ENCODE measurements at regions not wholly inside any gene's neighbourhood (a gene's known extent, or its start where the extent isn't known, plus 50 kb on each side); places are given as distances from the start of the nearest gene placed in this dataset.

DNA sequence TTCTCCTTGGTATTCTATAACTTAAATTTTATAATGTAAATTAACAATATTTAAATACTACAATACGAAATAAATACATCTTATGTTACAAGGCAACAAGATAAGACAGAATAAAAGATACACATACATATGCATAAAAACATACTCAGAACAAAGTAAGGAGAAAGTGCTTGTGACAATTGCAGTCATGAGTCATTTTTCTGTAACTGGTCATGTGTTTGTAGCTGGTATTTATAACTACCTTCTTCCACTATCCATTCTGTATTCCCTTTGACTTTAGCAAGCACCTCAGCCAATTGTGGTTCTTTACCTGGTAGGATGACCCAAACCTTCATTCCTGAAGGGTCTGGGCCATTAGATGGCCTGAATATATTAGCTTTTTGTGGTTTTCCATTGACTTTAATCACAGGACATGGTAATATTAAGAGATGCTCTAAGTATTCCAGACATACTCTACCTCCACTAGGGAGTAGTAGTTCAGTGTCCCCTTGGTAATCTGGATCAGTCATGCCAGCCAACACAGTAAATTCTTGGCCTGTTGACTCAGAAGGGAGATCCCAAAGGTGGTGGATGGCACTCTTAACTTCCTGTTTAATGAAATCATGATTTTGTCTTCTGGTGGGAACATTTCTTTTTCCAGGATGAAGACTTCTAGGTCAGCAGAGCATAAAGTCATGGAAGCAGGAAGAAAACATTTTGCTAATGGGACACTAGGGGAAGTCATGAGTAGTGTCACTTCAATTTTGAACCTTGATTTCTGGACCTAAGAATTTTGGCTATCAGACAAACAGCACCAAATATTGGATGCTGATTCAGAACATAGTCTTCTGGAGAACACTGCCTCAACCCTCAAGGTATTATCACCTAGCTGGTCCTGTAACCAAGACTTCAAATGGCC is 733.7 kb upstream of the IGFBP3 start:
- Histone ChIP-seq H3K4me2 (ENCODE audit: low read length) (no peak overlapping the region), H2AFZ (ENCODE audit: low read depth, low read length) (no peak overlapping the region), H3K36me3 (ENCODE audit: insufficient read depth, low read length) (no peaks in the 10 kb centered on the region), H4K20me1 (ENCODE audit: insufficient read depth, low read length) (no peaks in the 10 kb centered on the region), H3K9me3 (ENCODE audit: insufficient read depth, low read depth, low read length) (no peaks in the 10 kb centered on the region), H3K4me3 (ENCODE audit: insufficient read depth, low read depth, low read length) (no peak overlapping the region), H3K79me2 (ENCODE audit: insufficient read depth, low read length) (no peaks in the 10 kb centered on the region), H3K27ac (ENCODE audit: low read depth, low read length) (no peak overlapping the region), H3K27me3 (ENCODE audit: insufficient read depth, low read length) (no peaks in the 10 kb centered on the region), H3K4me1 (ENCODE audit: insufficient read depth, low read length) (no peaks in the 10 kb centered on the region), H3K9ac (ENCODE audit: low read length) (no peak overlapping the region)
- TF ChIP-seq, protein P1, sequence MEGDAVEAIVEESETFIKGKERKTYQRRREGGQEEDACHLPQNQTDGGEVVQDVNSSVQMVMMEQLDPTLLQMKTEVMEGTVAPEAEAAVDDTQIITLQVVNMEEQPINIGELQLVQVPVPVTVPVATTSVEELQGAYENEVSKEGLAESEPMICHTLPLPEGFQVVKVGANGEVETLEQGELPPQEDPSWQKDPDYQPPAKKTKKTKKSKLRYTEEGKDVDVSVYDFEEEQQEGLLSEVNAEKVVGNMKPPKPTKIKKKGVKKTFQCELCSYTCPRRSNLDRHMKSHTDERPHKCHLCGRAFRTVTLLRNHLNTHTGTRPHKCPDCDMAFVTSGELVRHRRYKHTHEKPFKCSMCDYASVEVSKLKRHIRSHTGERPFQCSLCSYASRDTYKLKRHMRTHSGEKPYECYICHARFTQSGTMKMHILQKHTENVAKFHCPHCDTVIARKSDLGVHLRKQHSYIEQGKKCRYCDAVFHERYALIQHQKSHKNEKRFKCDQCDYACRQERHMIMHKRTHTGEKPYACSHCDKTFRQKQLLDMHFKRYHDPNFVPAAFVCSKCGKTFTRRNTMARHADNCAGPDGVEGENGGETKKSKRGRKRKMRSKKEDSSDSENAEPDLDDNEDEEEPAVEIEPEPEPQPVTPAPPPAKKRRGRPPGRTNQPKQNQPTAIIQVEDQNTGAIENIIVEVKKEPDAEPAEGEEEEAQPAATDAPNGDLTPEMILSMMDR (IDR thresholded peaks at IDR 0.05; ENCODE audit: insufficient read depth, low read depth, low read length), result no peak
- TF ChIP-seq EZH2 (IDR thresholded peaks at IDR 0.05; ENCODE audit: insufficient read depth, low read length), result no peak
- DNase-seq (ENCODE audit: low read depth), result peak; percentile 15
- Mint-ChIP-seq H3K36me3 (ENCODE audit: low read depth, unreplicated experiment) (no peaks in the 10 kb centered on the region), H3K4me3 (ENCODE audit: unreplicated experiment) (no peak overlapping the region), H3K27ac (ENCODE audit: unreplicated experiment) (no peak overlapping the region), H3K9me3 (ENCODE audit: unreplicated experiment) (peaks cover 8% of the 10 kb centered on the region), H3K27me3 (ENCODE audit: low read depth, unreplicated experiment) (peaks cover 2% of the 10 kb centered on the region), H3K4me1 (ENCODE audit: low read depth, unreplicated experiment) (peaks cover 16% of the 10 kb centered on the region)
- FAIRE-seq, result peak; percentile 23

DNA sequence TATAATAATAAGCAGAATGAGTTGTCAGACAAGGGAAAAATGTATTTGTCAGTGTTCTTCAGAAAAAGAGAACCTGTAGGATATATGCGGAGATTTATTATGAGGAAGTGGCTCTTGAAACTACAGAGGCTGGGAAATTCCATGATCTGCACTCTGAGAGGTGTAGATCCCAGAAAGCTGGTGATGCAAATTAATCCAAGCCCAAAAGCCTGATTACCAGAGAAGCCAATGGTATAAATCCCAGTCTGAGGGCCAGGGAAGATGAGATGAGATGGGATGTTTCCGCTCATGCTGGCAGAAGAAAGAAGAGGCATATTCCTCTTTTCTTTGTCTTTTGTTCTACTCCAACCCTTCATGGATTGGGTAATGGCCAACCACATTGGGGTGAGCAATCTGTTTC is 732.8 kb upstream of the IGFBP3 start:
- no peaks in the 10 kb centered on the region for H3K27me3 ChIP-seq (ENCODE audit: insufficient read depth, low read length)
- H3K4me2 ChIP-seq (ENCODE audit: low read length), result no peak overlapping the region
- no peak for DNase-seq (ENCODE audit: low read depth)
- H3K27me3 Mint-ChIP-seq (ENCODE audit: low read depth, unreplicated experiment), result peaks cover 2% of the 10 kb centered on the region
- H3K4me3 ChIP-seq (ENCODE audit: insufficient read depth, low read depth, low read length), result no peak overlapping the region
- no peak overlapping the region for H2AFZ ChIP-seq (ENCODE audit: low read depth, low read length)
- peaks cover 15% of the 10 kb centered on the region for H3K4me1 Mint-ChIP-seq (ENCODE audit: low read depth, unreplicated experiment)
- no peaks in the 10 kb centered on the region for H3K79me2 ChIP-seq (ENCODE audit: insufficient read depth, low read length)
- peaks cover under 1% of the 10 kb centered on the region for H3K36me3 Mint-ChIP-seq (ENCODE audit: low read depth, unreplicated experiment)
- H3K4me3 Mint-ChIP-seq (ENCODE audit: unreplicated experiment), result no peak overlapping the region
- no peak overlapping the region for H3K27ac ChIP-seq (ENCODE audit: low read depth, low read length)
- H3K27ac Mint-ChIP-seq (ENCODE audit: unreplicated experiment), result no peak overlapping the region
- no peaks in the 10 kb centered on the region for H3K9me3 ChIP-seq (ENCODE audit: insufficient read depth, low read depth, low read length)
- H4K20me1 ChIP-seq (ENCODE audit: insufficient read depth, low read length), result no peaks in the 10 kb centered on the region
- H3K4me1 ChIP-seq (ENCODE audit: insufficient read depth, low read length), result no peaks in the 10 kb centered on the region
- H3K9me3 Mint-ChIP-seq (ENCODE audit: unreplicated experiment), result peaks cover 8% of the 10 kb centered on the region
- H3K9ac ChIP-seq (ENCODE audit: low read length), result no peak overlapping the region
- no peak for TF ChIP-seq EZH2 (IDR thresholded peaks at IDR 0.05; ENCODE audit: insufficient read depth, low read length)
- TF ChIP-seq, protein P1 (IDR thresholded peaks at IDR 0.05; ENCODE audit: insufficient read depth, low read depth, low read length), result no peak
- no peak for FAIRE-seq
- no peaks in the 10 kb centered on the region for H3K36me3 ChIP-seq (ENCODE audit: insufficient read depth, low read length)

DNA sequence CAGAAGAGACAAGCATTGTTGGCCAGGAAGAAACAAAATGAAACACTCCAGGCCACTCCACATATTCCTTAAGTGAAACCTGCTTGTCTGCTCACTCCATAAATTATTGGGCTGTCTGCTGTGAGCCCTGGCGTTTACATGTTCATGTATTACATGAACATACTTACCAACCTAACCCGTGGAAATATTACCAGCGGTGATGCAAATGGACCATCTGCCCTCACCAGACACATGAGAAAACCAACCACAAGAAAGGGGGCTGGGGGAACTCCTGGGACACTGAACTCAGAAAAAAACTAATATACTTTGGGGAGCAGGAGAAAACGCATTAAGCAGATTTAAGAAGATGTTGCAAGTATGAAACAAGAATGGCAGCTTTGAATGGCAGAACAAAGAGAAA is 731.2 kb upstream of the IGFBP3 start:
- Mint-ChIP-seq H3K9me3 (ENCODE audit: unreplicated experiment) (peaks cover 11% of the 10 kb centered on the region), H3K4me1 (ENCODE audit: low read depth, unreplicated experiment) (peaks cover 9% of the 10 kb centered on the region)
- TF ChIP-seq EZH2 (IDR thresholded peaks at IDR 0.05; ENCODE audit: insufficient read depth, low read length), result no peak
- TF ChIP-seq, protein P1 (IDR thresholded peaks at IDR 0.05; ENCODE audit: insufficient read depth, low read depth, low read length), result no peak

More for the DNA sequence above, 731.2 kb upstream of the IGFBP3 start:
- Mint-ChIP-seq H3K4me3 (ENCODE audit: unreplicated experiment) (no peak overlapping the region), H3K36me3 (ENCODE audit: low read depth, unreplicated experiment) (peaks cover 2% of the 10 kb centered on the region), H3K27ac (ENCODE audit: unreplicated experiment) (no peak overlapping the region), H3K27me3 (ENCODE audit: low read depth, unreplicated experiment) (peaks cover 2% of the 10 kb centered on the region)
- Histone ChIP-seq H3K9me3 (ENCODE audit: insufficient read depth, low read depth, low read length) (no peaks in the 10 kb centered on the region), H3K79me2 (ENCODE audit: insufficient read depth, low read length) (no peaks in the 10 kb centered on the region), H3K36me3 (ENCODE audit: insufficient read depth, low read length) (no peaks in the 10 kb centered on the region), H3K27ac (ENCODE audit: low read depth, low read length) (no peak overlapping the region), H4K20me1 (ENCODE audit: insufficient read depth, low read length) (no peaks in the 10 kb centered on the region), H3K9ac (ENCODE audit: low read length) (no peak overlapping the region), H3K4me1 (ENCODE audit: insufficient read depth, low read length) (no peaks in the 10 kb centered on the region), H3K27me3 (ENCODE audit: insufficient read depth, low read length) (no peaks in the 10 kb centered on the region), H2AFZ (ENCODE audit: low read depth, low read length) (no peak overlapping the region), H3K4me2 (ENCODE audit: low read length) (no peak overlapping the region), H3K4me3 (ENCODE audit: insufficient read depth, low read depth, low read length) (no peak overlapping the region)
- DNase-seq (ENCODE audit: low read depth) (no peak), FAIRE-seq (no peak)
